WI38 (cell line): ENCODE measurements at regions not wholly inside any gene's neighbourhood (a gene's known extent, or its start where the extent isn't known, plus 50 kb on each side); places are given as distances from the start of the nearest gene placed in this dataset.

Experiments
- H3K4me3 ChIP-seq: 2 replicates; pipeline ENCODE4 v1.5.1; 2011; ENCODE audit warnings: low read depth, mild to moderate bottlenecking, control low read depth, low read length
- CTCF ChIP-seq: IDR thresholded peaks from 2 replicates; pipeline ENCODE4 v1.5.1; 2012; ENCODE audit warnings: low read depth, mild to moderate bottlenecking, control low read depth, low read length

DNA sequence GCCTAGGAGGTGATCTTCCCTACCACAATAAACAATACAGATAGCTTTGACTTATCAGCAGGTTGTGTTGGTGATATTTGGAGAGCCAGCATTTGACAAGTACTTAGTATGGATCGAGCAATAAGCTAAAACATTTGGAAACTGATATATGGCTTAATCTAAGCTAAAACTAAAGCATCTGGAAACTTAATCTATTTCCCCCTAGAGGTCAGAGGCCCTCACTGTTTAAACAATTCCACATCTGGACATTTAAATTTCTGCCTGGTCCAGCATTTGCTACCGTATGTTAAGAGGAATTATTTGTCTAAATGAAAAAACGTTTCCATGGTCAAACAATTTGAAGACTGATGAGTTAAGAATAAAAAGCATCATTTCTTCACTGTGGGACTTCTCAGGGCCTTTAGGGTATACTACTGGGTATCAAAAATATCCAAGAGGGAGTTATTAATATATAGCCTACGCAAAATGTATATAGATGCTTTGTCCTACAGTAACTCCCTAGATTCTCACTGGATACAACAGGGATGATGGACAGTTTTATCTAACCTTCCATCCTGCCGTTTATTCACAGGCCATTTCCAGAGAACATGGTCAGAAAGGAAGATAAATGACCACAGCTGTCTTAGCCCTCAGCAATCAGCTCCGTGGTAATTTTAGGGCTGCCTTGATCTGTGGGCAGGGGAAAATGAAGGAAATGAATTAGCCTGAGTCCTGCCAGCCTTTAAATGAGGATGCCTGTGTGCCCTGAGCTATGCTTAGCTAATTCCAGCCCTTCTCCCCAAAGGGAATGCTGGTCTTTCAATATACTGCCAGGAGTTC is 135.4 kb upstream of the NUDT4 start:
- H3K4me3 ChIP-seq = no peak overlapping the region
- no peak for TF ChIP-seq CTCF

GRCh38 chr12:93243382-93243688 is 134.4 kb upstream of the NUDT4 start:
- no peak for TF ChIP-seq CTCF
- no peak overlapping the region for H3K4me3 ChIP-seq

DNA sequence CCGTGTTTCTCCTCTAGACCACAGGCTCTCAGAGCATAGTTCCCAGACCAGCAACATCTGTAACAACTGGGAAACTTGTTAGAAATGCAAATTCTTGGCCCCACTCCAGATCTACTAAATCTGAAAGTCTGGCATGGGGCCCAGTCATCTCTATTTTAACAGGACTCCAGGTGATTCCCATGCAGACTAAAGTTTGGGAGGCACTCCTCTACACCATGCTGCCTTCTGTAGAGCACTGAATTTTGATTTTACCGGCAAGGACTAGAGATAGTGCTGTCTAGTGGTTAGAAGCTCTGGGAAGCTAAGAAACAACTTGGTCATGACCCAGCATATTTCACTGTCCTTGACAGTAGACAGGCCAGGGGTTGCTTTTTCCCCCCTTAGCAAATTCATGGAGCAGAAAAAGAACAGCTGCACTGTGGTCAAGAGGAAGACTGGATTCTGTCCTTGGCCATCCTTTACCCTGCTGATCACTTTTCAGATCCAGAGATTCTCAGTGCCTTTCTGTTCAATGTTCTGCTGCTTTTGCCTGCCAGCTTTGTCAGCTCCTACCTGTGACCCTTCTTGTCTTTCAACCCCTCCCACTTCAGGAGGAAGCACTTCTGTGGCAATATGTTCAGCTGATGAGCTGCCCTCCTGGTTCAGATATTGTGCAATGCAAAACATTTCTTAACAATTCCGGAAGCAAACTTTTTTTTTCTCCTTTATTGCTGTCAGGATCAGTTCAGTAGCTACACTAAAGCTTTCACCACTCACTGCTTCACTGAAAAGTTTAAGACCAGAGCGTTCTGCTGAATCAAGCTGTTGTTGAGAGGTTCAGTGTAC is 133.8 kb upstream of the NUDT4 start:
- no peak overlapping the region for H3K4me3 ChIP-seq
- TF ChIP-seq CTCF = no peak

GRCh38 chr12:93244514-93245077 is 133.1 kb upstream of the NUDT4 start:
- no peak overlapping the region for H3K4me3 ChIP-seq
- TF ChIP-seq CTCF = no peak

DNA sequence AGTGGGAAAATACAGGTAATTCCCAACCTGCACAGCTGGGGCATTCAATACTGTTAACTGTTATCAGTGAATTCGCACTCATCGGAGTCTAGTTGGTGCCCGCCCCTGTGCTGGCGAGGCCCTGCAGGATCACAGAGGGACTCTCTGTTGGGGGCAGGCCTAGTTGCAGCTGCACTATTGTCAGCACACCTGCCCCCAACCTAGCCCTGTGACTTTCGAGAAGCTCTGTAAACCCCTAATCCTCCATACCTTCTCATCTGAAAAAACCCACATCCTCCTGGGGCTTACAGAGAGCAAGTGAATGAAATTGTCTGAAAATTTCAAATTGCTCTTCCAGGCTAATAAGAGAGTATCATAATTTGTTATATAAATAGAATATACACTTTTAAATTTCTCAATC is 132.2 kb upstream of the NUDT4 start:
- TF ChIP-seq CTCF = no peak
- H3K4me3 ChIP-seq = no peak overlapping the region

DNA sequence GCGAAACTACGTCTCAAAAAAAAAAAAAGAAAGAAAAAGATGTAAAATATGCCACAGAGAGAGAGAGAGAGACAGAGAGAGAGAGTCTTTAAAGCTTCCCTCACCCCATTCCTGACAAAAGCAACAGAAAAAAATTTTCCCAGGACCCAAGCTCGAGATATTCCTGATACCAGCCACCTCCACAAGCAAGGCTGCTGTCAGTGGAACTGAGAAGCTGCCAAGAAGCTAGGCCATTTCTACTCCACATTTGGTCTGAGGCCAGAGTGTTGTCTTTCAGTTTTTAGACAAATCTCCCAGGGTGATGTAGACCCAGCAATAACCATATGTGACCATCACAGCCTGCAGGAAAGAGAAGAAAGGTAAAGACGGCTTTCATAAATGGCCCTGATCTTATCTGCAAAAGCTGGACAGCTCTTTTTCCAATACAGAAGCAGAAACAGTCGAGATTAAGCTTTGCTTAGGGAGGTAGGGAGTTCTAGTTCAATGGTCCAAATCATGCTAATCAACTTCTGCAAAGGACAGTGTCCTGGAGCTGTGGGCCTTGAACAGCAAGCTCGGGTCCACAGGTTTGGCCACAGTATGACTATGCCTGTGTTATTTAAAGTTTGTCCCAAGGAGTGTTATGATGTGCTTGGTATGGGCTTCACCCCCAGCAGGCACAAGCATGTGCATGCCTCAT is 130.3 kb upstream of the NUDT4 start:
- no peak for TF ChIP-seq CTCF

More for the DNA sequence above, 130.3 kb upstream of the NUDT4 start:
- H3K4me3 ChIP-seq = no peak overlapping the region
